ENCODE measurements at regions not wholly inside any gene's neighbourhood (a gene's known extent, or its start where the extent isn't known, plus 50 kb on each side); places are given as distances from the start of the nearest gene placed in this dataset.

GRCh38 chr7:47654672-47655298 is 72.9 kb upstream of the TNS3 start:
- no peak overlapping the region for H2BK20ac ChIP-seq (ENCODE audit: low read length)
- 78% methylated on average over 14 of the region's 14 CpGs; no CpG with 5 or more reads in 1 of the 2 experiments for WGBS, 2 experiments (ENCODE audit: extremely low coverage in 1 of 2, insufficient coverage in 1 of 2, insufficient read length in 1 of 2, insufficient replicate concordance in 2 of 2, low coverage in 1 of 2, low lambda C conversion rate in 2 of 2, missing lambda C conversion rate in 1 of 2)
- H2AFZ ChIP-seq (ENCODE audit: low read length) = peak overlapping the region; percentile 59; the same call in 1 of the 2 replicates
- H3K4me1 ChIP-seq (replicated peaks in 1 of 4; ENCODE audit: control insufficient read depth in 3 of 4, insufficient read depth in 4 of 4, low read length in 3 of 4) = peaks cover 0 to 6% (median 3%) of the 10 kb centered on the region in 4 experiments; a peak in 3 of 7 replicates
- H4K5ac ChIP-seq (ENCODE audit: insufficient read length, low read depth, low read length) = no peak overlapping the region
- no peaks in the 10 kb centered on the region for H3K79me2 ChIP-seq (ENCODE audit: control insufficient read depth in 1 of 2, insufficient read depth in 2 of 2, low read length in 2 of 2)
- H2BK12ac ChIP-seq (ENCODE audit: low read depth, low read length) = no peak overlapping the region
- no peak overlapping the region for H4K91ac ChIP-seq (replicated peaks; ENCODE audit: insufficient read length, low read length)
- peak overlapping the region in 1 of 2 experiments; percentile 38; a peak in 1 of 4 replicates for H3K4me2 ChIP-seq (ENCODE audit: insufficient read depth in 1 of 2, low read depth in 2 of 2, low read length in 2 of 2)
- no peak for DNase-seq (ENCODE audit: low read depth in 1 of 2, low spot score in 2 of 2)
- H3K79me1 ChIP-seq (ENCODE audit: low read depth, low read length) = no peaks in the 10 kb centered on the region
- no peak overlapping the region for H3K4ac ChIP-seq (replicated peaks; ENCODE audit: insufficient read length, low read depth, low read length)
- H2AK5ac ChIP-seq (ENCODE audit: low read depth, low read length) = no peak overlapping the region
- no peak overlapping the region for H3K4me3 ChIP-seq (ENCODE audit: extremely low read depth in 1 of 4, insufficient read depth in 2 of 4, low read depth in 3 of 4, low read length in 4 of 4)
- no peak overlapping the region for H2BK120ac ChIP-seq (replicated peaks; ENCODE audit: low read depth, low read length)
- no peaks in the 10 kb centered on the region for H3K36me3 ChIP-seq (ENCODE audit: control insufficient read depth in 2 of 4, insufficient read depth in 4 of 4, low read length in 3 of 4)
- 0 out of 2 replicates have a peak overlapping the region, but pooled peaks have one; percentile 34 for H2BK15ac ChIP-seq (ENCODE audit: low read length)
- H2BK5ac ChIP-seq (ENCODE audit: low read depth, low read length) = no peak overlapping the region
- no peaks in the 10 kb centered on the region for H3K27me3 ChIP-seq (replicated peaks in 1 of 4; ENCODE audit: control insufficient read depth in 3 of 4, extremely low read depth in 1 of 4, insufficient read depth in 3 of 4, low read length in 3 of 4)
- ChIA-PET CTCF (ENCODE audit: partially characterized antibody) (interaction anchor here (0.6 to 1.7 kb wide), 4 partner anchors 19 to 359 kb away, joined by 4 to 5 read pairs (median 4); no protein-coding TSS in a partner anchor), POLR2A (ENCODE audit: partially characterized antibody) (no interaction called here)
- FAIRE-seq = no peak
- H4K20me1 ChIP-seq (replicated peaks in 1 of 2; ENCODE audit: control insufficient read depth in 1 of 2, insufficient read depth in 2 of 2, low read length in 2 of 2) = no peaks in the 10 kb centered on the region
- no peak overlapping the region for H4K8ac ChIP-seq (ENCODE audit: extremely low read depth, insufficient read depth, low read length)
- no peak overlapping the region for H3K27ac ChIP-seq (ENCODE audit: low read depth, low read length)
- H3K23me2 ChIP-seq (ENCODE audit: low read depth, low read length) = no peaks in the 10 kb centered on the region
- no peaks in the 10 kb centered on the region for H3K9me3 ChIP-seq (ENCODE audit: insufficient read depth in 2 of 2, low read depth in 1 of 2, low read length in 1 of 2)
- H3K23ac ChIP-seq (ENCODE audit: insufficient read length) = no peak overlapping the region
- no peak overlapping the region for H3K14ac ChIP-seq (ENCODE audit: insufficient read length)
- H3K18ac ChIP-seq (ENCODE audit: extremely low read depth, low read length) = no peak overlapping the region
- H3K9ac ChIP-seq (replicated peaks in 1 of 4; ENCODE audit: extremely low read depth in 1 of 4, low read depth in 3 of 4, low read length in 3 of 4) = no peak overlapping the region
- no peak overlapping the region for H3K56ac ChIP-seq (replicated peaks; ENCODE audit: insufficient read length, low read depth, low read length)
- no peak for TF ChIP-seq SRF (IDR thresholded peaks at IDR 0.05; ENCODE audit: low read depth, low read length)
- TF ChIP-seq TCF12 (IDR thresholded peaks at IDR 0.05; ENCODE audit: low read depth, low read length) = no peak
- TF ChIP-seq RAD21 (IDR thresholded peaks at IDR 0.05 in 1 of 2, conservative IDR thresholded peaks at IDR 0.05 in 1 of 2; ENCODE audit: low read depth in 2 of 2, low read length in 2 of 2) = no peak; a peak in 1 of 4 replicates
- no peak for TF ChIP-seq SP1 (IDR thresholded peaks at IDR 0.05; ENCODE audit: low read depth, low read length)
- TF ChIP-seq E2F6 (IDR thresholded peaks at IDR 0.05) = no peak
- no peak for TF ChIP-seq BRCA1 (IDR thresholded peaks at IDR 0.05; ENCODE audit: low read depth, low read length)
- TF ChIP-seq CBX8 (IDR thresholded peaks at IDR 0.05; ENCODE audit: borderline replicate concordance, low read depth, low read length) = no peak
- no peak for TF ChIP-seq TBP (IDR thresholded peaks at IDR 0.05; ENCODE audit: low read depth, low read length)
- TF ChIP-seq RXRA (IDR thresholded peaks at IDR 0.05; ENCODE audit: insufficient read depth, low read depth, low read length) = no peak
- TF ChIP-seq CREB1 (IDR thresholded peaks at IDR 0.05) = no peak
- TF ChIP-seq USF2 (IDR thresholded peaks at IDR 0.05; ENCODE audit: low read length) = no peak
- no peak for TF ChIP-seq BCL11A (IDR thresholded peaks at IDR 0.05; ENCODE audit: low read depth in 2 of 2, low read length in 2 of 2)
